SK-N-MC (cell line): ENCODE measurements at regions not wholly inside any gene's neighbourhood (a gene's known extent, or its start where the extent isn't known, plus 50 kb on each side); places are given as distances from the start of the nearest gene placed in this dataset.

ENCODE experiments used
- EZH2 ChIP-seq: fragments of 200-600 bp; sonication (generic); IDR thresholded peaks from one replicate; pipeline ENCODE4 v1.6.1; 2017; ENCODE audit warnings: antibody characterized with exemption
- POLR2AphosphoS5 ChIP-seq: IDR thresholded peaks from 2 replicates; pipeline ENCODE4 v1.6.1; 2012; ENCODE audit warnings: mild to moderate bottlenecking, low read depth, low read length, borderline replicate concordance

- TF ChIP-seq EZH2 (no peak), POLR2AphosphoS5 (no peak)
Measured at GRCh38 chr2:67321588-67321903, 75.6 kb upstream of the ETAA1 start.
